Stimulated activated CD8-positive, alpha-beta memory T cell treated with anti-CD3 and anti-CD28 coated beads, Interleukin-7, amount 100 ng/mL, for 48 hours (primary cell): ENCODE measurements at regions not wholly inside any gene's neighbourhood (a gene's known extent, or its start where the extent isn't known, plus 50 kb on each side); places are given as distances from the start of the nearest gene placed in this dataset.
"Not testable (repeated sequence)": the region's sequence is repeated elsewhere in the genome, so short reads cannot be mapped to it uniquely, and the experiment has no call there.

Experiments used
- DNase-seq, 2 donors: peaks; one replicate each; pipeline ENCODE4 v3.0.0-alpha.2; 2020; ENCODE audit warnings: low read depth in 1 of 2; ENCODE audit errors: extremely low read depth in 1 of 2

DNA sequence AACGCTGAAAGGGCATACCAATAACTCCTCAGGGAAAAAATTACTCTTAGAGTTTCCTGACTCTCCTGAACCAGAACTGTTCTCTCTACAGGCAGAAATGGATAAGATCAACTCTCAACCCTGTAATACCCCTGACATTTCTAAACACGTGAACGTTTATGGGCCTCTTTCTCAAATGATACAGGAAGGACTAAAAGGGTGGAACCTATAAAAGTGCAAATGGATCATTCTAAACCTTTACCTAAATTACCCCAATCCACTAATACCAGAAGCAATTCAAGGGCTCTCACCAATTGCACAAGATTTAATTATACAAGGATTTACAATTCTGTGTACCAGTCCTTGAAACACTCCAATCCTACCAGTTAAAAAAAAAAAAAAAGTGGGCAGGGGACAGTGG lies 98.0 kb upstream of the FAM174B start:
- DNase-seq, result no peak

DNA sequence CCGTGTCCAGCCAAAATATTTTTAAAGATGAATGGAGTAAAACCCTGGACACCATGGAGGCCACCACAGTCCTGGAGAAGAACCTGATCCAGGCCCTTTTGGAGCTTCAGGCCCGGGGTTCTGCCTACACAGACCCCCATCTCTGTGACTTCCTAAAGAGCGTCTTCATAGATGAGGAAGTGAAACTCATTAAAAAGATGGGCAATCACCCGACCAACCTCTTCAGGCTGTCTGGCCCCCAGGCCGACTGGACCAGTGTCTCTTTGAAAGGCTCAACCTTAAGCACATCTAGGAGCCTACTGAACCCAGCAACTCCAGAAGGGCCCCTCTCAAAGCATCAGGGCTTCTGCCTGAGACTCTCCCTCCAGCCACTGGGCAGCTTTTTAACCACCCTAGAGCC lies 107.9 kb upstream of the FAM174B start:
- no peak for DNase-seq

DNA sequence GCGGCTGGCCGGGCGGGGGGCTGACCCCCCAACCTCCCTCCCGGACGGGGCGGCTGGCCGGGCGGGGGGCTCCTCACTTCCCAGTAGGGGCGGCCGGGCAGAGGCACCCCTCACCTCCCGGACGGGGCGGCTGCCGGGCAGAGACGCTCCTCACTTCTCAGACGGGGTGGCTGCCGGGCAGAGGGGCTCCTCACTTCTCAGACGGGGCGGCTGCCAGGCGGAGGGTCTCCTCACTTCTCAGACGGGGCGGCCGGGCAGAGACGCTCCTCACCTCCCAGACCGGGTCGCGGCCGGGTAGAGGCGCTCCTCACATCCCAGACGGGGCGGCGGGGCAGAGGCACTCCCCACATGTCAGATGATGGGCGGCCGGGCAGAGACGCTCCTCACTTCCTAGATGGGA lies 112.6 kb upstream of the FAM174B start:
- not testable (repeated sequence) for DNase-seq

DNA sequence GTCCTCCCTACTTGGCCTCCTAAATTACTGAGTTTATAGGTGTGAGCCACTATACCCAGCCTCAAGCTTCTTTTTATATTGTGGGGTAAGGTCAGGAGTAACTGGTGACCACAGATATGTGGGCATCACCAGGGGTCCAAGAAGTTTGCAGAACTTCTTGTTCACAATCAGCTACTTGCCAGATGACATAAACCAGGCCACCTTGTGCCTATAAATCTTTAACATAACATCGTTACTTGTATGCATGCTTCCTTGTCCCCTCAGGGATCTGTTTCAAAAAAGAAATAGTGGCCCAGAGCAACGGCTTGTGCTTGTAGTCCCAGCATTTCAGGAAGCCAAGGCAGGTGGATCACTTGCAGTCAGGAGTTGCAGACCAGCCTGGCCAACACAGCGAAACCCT lies 115.1 kb upstream of the FAM174B start:
- DNase-seq, result no peak

DNA sequence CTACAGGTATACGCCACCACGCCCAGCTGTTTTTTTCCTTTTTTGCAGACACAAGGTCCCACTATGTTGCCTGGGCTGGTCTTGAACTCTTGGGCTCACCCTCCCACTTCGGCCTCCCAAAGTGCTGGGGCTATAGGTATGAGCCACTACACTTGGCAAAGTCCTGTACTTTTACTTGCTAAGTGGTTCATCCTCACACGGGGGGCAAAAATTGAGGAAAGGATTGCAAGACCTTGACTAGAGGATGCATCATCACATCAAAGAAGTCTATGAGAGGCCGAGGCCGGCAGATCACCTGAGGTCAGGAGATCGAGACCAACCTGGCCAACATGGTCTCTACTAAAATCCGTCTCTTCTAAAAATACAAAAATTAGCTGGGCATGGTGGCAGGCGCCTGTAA lies 116.5 kb upstream of the FAM174B start:
- DNase-seq, result no peak

DNA sequence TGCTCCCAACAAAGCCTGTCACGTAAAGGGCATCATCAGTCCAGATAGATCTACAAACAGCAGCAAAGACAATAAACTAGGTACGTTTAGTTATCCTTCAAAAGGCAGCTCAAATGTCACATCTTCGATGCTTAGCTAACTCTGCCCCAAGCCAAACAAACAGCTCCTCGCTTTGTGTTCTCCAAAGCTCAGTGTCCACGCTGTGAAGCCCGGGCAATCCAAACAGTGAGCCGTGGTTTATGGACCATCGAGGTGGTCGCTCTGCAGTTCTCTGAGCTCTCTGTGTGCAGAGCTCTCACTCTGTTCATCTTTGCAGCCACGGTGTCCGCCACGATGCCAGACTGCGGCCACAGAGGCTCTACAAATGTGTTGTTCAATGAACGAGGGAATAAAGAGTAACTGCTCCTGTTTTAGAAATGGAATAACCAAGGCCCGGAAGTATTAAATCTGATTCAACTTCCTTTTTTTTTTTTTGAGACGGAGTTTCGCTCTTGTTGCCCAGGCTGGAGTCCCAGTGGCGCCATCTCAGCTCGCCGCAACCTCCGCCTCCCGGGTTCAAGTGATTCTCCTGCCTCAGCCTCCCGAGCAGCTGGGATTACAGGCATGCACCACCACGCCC lies 117.2 kb upstream of the FAM174B start:
- no peak for DNase-seq

DNA sequence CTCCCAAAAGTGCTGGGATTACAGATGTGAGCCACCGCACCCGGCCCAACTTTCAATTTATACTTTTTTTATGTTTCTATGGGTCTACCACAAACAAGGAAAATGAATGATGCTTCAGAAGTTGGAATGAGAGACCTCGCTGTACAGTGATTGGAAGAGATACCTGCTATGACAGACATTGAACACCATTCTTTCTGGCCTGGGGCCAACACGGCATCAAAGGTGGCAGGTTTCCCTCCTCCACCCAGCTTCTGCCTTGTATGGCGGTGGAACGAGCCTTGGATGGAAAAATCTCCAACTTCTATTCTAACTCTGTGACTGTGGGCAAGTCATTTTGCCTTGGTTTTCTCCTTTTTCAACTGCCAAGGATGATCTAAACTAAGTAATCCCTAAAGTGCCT lies 117.8 kb upstream of the FAM174B start:
- no peak for DNase-seq

DNA sequence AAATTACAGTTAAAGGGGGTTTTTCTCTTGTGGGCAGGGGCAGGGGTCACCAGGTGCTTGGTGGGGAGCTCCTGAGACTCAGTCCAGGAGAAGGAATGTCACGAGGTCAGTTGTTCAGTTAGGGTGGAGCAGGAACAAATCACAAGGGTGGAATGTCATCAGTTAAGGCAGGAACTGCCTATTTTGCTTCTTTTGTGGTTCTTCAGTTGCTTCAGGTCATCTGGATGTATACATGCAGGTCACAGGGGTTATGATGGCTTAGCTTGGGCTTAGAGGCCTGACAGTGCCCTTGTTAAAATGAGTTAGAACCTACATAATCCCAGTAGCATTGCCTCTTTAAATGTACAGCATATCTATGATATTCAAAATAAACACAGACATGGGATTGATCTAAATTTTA lies 120.2 kb upstream of the CHD2 start:
- DNase-seq, result no peak

DNA sequence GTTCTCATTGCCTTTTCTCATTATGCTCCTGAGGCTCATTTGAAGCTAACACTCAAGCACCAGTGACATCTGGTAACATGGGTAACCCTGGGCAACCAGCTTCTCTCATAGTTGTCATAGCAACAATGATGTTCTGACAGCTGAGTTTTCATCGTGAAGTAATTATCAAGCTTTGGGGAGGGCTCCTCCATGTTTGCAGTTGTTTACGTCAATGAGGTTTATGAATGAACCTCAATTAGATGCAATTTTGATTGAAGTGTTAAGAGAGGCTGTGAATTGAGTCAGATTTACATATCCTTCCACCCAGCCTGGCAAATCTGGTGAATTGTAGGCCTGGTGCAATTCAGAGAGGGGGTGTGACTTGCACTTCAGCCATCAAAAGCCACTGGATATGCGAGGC lies 119.3 kb upstream of the CHD2 start:
- no peak for DNase-seq

DNA sequence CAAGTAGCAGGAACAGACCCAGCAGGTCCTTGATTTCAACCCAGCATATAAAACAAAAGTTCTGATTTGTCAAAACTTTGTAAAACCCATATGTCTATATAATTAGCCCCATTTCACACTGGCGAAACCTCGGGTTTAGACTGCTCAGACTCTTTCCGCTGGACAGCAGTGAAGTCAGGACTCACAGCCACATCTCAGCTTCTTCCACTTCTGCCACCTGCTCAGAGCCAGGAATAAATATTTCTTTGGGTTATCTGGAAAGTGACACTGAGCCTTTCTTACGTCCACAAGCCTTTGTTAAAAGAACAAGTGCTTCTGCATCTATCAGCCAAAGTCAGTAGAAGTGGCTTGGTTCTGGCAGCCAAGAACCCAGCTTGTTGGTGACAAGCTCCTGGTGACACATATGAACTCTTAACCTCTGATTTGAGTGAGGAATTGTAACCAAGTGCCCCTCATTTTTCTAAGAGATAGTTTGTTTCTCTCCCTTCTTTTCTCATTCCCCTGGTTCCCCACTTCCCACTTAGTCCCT lies 118.1 kb upstream of the CHD2 start:
- no peak for DNase-seq

DNA sequence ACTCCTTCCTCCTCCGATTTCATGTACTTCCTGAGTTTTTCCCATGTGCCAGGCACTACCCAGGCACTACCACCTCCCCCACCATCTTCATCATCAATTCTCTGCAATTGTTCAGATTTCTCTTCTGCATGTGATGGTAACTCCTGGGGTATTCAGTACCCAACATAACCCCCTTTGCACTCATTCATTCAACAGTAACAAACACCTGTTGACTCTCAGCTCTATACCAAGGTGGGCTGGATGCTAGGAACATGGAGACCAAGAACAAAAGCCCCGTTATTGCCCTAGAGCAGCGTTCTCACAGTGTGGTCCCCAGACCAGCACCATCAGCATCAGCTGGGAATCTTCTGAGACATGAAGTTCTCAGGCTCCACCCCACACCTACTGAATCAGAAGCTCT lies 113.0 kb upstream of the CHD2 start:
- no peak for DNase-seq

DNA sequence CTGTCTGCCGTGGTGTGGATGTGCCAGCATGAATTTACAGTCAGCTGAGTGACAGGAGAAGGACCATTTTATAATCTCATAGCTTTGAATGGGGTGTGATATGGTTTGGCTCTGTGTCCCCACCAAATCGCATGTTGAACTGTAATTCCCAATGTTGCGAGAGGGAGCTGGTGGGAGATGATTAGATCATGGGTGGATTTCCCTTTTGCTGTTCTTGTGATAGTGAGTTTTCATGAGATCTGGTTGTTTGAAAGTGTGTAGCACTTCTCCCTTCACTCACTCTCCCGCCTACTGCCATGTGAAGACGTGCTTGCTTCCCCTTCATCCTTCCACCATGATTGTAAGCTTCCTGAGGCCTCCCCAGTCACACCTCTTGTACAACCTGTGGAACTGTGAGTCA lies 111.9 kb upstream of the CHD2 start:
- no peak for DNase-seq

DNA sequence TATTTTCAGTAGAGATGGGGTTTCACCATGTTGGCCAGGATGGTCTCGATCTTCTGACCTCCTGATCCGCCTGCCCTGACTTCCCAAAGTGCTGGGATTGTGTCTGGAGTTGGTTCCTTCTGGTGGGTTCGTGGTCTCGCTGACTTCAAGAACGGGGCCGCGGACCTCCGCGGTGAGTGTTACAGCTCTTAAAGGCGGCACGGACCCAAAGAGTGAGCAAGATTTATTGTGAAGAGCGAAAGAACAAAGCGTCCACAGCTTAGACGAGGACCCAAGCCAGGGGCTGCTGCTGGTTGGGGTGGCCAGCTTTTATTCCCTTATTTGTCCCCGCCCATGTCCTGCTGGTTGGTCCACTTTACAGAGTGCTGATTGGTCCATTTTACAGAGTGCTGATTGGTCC lies 111.3 kb upstream of the CHD2 start:
- DNase-seq, result not testable (repeated sequence)

DNA sequence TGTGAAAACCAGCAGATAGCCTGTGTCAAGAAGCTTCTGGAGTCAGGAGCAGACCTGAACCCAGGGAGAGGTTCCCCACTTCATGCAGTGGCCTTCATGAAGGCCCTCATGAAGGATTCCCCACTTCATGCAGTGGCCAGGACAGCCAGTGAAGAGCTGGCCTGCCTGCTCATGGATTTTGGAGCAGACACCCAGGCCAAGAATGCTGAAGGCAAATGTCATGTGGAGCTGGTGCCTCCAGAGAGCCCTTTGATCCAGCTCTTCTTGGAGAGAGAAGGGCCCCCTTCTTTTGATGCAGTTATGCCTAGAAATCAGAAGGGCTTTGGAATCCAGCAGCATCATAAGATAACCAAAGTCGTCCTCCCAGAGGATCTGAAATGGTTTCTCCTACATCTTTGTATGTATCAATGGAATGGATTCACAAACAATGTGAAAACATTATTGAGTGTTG lies 103.9 kb upstream of the CHD2 start:
- DNase-seq, result no peak

DNA sequence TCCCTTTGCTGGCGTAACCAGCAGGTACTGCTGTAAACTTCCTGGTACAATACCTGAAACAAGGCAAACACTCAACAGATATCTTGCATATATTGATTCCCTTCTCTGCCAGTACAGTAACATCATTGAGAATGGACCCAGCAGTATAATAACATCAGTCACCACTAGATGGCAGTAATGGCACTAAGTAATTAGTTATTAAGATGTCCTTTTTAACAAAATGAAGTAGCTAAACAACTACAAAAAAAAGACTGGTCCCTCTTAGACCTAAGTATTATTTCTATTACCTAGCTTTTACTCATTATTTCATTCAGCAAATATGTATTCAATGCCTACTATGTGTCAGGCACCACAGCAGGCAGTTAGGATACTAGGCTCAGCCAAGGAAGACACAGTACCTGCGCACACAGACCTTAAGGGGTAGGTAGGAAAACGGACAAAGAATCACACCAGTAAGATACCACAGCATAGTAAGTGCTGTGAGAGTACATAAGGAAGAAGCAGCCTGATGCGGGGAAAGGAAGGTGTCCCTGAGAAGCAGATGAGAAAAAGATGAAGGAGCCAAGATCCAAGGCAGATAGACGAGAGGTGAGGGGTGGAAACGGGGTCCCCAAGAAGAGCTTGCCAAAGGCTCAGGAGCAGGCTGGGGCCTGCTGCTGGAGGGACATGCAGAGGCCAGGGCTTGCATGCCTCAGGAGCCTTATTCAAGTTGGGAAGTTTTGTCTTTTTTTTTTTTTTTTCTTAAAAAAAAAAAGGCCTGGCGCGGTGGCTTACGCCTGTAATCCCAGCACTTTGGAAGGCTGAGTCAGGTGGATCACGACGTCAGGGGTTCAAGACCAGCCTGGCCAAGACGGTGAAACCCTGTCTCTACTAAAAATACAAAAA lies 102.7 kb upstream of the CHD2 start:
- DNase-seq, result no peak

DNA sequence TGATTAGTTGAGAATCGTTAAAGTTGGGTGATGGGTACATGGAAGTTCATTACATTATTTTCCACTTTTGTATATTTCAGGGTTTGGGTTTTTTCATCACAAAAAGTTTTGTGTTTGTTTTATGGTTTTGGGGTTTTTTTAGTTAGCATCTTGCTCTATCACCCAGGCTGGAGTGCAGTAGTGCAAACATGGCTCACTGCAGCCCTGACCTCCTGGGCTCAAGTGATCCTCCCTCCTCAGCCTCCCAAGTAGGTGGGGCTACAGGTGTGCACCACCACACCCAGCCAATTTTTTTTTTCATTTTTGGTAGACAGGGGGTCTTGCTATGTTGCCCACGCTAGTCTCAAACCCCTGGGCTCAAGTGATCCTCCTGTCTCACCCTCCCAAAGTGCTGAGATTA lies 100.1 kb upstream of the CHD2 start:
- DNase-seq, result no peak

DNA sequence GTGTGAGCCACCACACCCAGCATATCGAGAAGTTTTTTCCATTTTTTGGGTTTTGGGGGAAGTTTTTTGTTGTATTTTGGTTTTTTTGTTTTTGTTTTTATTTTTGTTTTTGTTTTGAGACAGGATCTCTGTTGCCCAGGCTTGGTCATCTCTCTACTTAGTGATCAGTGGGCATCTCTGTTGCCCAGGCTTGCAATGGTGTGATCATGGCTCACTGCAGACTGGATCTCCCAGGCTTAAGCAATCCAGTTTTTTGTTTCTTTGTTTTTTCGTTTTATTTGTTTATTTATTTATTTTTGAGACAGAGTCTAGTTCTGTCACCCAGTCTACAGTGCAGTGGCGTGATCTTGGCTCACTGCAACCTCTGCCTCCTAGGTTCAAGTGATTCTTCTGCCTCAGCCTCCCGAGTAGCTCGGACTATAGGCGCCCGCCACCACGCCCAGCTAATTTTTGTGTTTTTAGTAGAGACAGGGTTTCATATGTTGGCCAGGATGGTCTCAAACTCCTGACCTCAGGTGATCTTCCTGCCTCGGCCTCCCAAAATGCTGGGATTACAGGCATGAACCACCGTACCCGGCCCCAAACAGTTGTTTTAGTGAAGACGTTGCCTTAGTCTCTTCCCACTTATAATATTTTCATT lies 99.6 kb upstream of the CHD2 start:
- DNase-seq, result not testable (repeated sequence)

DNA sequence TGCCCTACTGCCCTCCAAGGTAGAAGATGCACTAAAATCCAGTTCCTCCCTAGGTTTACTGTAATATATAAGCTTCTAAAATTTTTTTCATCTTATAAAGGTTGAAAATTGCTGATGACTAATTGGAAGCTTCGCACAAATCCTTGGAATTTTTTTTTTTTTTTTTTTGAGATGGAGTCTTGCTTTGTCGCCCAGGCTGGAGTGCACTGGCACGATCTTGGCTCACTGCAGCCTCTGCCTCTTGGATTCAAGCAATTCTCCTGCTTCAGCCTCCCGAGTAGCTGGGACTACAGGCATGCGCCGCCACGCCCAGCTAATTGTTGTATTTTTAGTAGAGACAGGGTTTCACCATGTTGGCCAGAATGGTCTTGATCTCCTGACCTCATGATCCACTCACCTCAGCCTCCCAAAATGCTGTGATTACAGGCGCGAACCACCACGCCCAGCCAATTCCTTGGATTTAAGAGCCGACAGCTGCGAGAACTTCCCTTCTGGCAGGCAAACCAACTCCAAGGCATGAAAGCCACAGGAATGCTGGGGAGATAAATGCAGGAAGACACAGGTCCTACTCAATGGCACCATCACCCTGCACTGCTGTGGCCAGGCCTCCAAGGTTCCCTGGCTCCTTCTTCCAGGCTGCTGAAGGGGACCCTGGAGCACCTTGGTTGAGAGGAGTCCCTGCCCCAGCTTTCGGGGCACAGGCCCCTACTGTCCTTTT lies 98.9 kb upstream of the CHD2 start:
- not testable (repeated sequence) for DNase-seq

DNA sequence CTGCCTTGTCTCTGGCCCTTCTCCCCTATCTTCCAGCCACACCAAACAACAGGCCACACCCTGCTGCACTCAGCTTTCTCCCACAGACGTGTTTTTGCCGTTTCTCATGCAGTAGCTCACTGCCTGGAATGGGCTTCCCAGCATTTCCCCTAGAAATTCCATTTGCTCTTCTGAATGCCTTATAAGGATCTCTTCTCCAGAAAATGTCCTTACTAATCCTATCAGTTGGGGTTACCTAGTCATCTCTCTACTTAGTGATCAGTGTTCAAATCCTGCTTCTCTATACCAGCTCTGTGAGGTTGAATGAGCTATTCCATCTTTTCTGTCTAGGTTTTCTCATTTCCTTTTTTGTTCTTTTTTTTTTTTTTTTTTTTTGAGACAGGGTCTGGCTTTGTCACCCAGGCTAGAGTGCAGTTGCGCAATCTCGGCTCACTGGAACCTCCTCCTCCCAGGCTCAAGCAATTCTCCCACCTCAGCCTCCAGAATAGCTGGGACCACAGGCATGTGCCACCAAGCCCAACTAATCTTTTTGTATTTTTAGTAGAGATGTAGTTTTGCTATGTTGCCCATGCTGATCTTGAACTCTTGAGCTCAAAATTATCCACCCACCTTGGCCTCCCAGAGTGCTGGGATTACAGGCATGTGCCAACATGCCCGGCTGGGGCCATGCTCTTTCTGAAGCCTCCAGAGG lies 98.2 kb upstream of the CHD2 start:
- no peak for DNase-seq

DNA sequence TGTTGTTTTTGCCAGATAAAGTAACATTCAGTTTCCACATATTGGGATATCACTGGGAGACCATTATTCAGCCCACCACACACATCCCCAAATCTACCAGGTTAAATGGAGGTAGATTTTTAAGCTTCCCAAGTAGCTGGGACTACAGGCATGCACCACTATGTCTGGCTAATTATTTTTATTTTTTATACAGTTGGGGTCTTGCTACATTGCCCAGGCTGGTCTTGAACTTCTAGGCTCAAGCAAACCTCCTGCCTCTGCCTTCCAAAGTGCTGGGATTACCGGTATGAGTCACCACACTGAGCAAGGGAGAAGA lies 96.6 kb upstream of the CHD2 start:
- DNase-seq, result no peak
